Astrocyte of the spinal cord (primary cell): ENCODE measurements at regions not wholly inside any gene's neighbourhood (a gene's known extent, or its start where the extent isn't known, plus 50 kb on each side); places are given as distances from the start of the nearest gene placed in this dataset.
"Not testable (repeated sequence)": the region's sequence is repeated elsewhere in the genome, so short reads cannot be mapped to it uniquely, and the experiment has no call there.

Source experiments
- DNase-seq: peaks from one replicate; pipeline ENCODE4 v3.0.0; 2011; ENCODE audit warnings: low read depth, low spot score
- H3K4me3 ChIP-seq: 2 replicates; pipeline ENCODE4 v1.5.1; 2011; ENCODE audit warnings: low read depth, mild to moderate bottlenecking, low read length, moderate library complexity
- in situ Hi-C: cut with HindIII; loops from 2 replicates; pipeline ENCODE4 v1.10.0; 2017; ENCODE audit warnings: low sequenced_read_pairs
- TF ChIP-seq, protein P1 (sequence below): IDR thresholded peaks from 2 replicates; pipeline ENCODE4 v1.5.1; 2012; ENCODE audit warnings: low read depth, mild to moderate bottlenecking, low read length, inconsistent platforms

DNA sequence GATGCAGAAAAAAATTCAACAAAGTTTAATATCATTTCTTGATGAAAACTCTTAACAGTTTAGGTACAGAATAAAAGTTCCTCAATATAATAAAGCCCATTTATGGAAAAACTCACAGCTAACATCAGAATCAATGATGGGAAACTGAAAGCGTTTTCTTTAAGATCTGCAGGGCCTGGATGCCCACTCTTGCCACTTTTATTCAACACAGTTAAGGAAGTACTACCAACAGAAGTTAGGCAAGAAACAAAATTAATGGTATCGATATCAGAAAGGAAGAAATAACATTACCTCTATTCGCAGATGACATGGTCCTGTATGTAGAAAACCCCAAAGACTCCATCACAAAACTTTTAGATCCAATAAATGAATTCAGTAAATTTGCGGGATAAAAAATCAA is 542.4 kb upstream of the RGMB start:
- H3K4me3 ChIP-seq = no peak overlapping the region
- in situ Hi-C loops = no loop called here
- TF ChIP-seq, protein P1, sequence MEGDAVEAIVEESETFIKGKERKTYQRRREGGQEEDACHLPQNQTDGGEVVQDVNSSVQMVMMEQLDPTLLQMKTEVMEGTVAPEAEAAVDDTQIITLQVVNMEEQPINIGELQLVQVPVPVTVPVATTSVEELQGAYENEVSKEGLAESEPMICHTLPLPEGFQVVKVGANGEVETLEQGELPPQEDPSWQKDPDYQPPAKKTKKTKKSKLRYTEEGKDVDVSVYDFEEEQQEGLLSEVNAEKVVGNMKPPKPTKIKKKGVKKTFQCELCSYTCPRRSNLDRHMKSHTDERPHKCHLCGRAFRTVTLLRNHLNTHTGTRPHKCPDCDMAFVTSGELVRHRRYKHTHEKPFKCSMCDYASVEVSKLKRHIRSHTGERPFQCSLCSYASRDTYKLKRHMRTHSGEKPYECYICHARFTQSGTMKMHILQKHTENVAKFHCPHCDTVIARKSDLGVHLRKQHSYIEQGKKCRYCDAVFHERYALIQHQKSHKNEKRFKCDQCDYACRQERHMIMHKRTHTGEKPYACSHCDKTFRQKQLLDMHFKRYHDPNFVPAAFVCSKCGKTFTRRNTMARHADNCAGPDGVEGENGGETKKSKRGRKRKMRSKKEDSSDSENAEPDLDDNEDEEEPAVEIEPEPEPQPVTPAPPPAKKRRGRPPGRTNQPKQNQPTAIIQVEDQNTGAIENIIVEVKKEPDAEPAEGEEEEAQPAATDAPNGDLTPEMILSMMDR = no peak
- no peak for DNase-seq

DNA sequence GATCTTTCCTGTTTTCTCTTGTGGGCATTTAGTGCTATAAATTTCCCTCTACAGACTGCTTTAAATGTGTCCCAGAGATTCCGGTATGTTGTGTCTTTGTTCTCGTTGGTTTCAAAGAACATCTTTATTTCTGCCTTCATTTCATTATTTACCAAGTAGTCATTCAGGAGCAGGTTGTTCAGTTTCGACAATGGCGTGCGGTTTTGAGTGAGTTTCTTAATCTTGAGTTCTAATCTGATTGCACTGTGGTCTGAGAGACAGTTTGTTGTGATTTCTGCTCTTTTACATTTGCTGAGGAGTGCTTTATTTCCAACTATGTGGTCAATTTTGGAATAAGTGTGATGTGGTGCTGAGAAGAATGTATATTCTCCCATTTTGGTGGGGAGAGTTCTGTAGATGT is 535.7 kb upstream of the RGMB start:
- DNase-seq, in situ Hi-C loops, H3K4me3 ChIP-seq: not testable (repeated sequence)

DNA sequence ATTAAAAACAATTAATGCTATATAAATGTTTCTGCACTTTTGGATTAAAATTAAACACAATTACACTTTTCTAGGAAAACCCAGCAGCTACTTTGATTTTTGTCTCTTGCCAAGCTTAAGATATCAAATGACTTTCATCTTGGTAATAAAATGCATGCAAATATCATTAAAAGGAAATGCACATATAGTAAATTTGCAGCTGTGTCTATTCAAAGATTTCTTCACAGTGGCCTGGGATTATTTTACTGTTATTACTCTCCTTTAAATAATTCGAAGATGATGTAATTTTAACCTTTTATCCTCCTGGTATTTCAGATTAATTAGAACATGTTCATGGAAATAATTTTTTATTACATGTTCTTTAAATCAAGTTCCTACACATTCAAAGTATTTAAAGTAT is 529.5 kb upstream of the RGMB start:
- H3K4me3 ChIP-seq = no peak overlapping the region
- in situ Hi-C loops = no loop called here
- TF ChIP-seq, protein P1 = no peak
- DNase-seq = no peak

DNA sequence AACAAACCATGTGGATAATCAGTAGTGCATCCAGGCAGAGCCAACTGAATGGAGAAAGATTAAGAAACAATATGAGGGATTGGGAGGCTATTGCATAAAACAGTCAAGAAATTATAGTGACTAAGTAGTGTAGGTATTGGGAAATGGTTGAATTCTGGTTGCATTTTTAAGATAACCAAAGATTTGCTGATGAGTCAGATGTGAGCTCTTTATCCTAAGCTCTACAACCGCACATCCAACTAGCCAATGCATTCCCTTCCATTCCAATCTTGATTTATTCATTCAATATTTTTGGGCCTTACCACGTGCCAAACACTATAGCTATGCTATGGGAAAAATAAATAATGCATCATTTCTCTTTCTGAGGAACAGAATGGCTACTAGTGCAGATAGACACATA is 524.5 kb upstream of the RGMB start:
- H3K4me3 ChIP-seq = no peak overlapping the region
- in situ Hi-C loops = no loop called here
- DNase-seq = peak; percentile 82
- TF ChIP-seq, protein P1 = no peak

DNA sequence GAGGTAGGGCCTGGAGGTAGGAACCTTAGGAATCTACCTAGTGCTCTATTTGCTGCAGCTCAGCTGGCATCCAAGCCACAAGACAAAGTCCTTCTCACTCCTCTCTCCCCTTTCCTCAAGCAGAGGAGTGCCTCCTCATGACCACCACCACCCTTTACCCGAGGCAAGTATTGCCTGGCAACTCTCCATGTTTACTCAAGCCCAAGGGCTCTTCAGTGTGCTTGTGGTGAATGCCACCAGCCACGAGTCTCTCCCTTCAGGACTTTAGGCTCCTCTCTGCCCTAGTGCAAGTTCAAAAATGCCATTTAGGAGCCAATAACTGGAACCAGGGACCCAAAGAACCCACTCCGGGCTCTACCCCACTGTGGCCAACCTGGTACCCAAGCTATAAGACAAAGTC is 514.5 kb upstream of the RGMB start:
- TF ChIP-seq, protein P1 = no peak
- in situ Hi-C loops = no loop called here

DNA sequence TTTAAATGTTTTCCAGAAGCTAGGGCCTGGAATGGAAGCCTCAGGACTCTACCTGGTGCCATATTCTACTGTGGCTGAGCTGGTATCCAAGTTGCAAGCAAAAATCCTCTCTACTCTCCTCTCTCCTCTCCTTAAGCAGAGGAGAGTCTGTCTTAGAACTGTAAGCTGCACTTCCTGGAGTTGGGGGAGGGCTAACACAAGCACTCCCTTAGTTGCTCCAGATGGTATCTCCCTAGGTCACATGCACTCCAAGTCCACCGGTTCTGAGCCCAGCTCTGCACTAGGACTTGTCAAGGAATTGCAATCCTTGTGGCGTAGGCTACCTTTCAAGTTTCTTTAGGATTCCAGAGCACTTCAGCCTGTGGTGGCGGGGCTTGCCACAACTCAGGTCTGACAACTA is 513.9 kb upstream of the RGMB start:
- TF ChIP-seq, protein P1 = no peak
- in situ Hi-C loops = no loop called here
- DNase-seq = no peak
- H3K4me3 ChIP-seq = no peak overlapping the region

More for the DNA sequence above, 514.5 kb upstream of the RGMB start:
- no peak for DNase-seq
- H3K4me3 ChIP-seq = no peak overlapping the region

DNA sequence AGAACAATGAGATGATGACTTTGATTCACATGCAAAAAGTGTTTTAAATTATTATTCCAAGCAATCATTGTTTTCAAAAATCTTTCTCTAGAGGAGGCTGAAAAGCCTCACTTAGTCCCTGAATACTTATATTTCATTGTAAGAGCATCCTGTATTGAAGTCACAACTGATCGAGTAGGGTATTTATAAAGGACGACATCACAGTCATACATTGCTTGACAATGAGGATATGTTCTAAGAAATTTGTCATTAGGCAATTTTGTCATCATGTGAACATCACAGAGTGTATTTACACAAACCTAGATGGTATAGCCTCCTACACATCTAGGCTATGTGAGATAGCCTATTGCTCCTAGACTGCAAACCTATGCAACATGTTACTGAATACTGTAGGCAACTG is 510.4 kb upstream of the RGMB start:
- no peak for DNase-seq
- in situ Hi-C loops = no loop called here
- TF ChIP-seq, protein P1 = no peak
- H3K4me3 ChIP-seq = no peak overlapping the region
